HepG2 (cell line): ENCODE measurements at regions not wholly inside any gene's neighbourhood (a gene's known extent, or its start where the extent isn't known, plus 50 kb on each side); places are given as distances from the start of the nearest gene placed in this dataset.

ENCODE experiments used
- KAT2B ChIP-seq: fragments of 150-350 bp; IDR thresholded peaks from 2 replicates; pipeline ENCODE4 v1.6.1; 2014; ENCODE audit warnings: low read depth, low read length, borderline replicate concordance
- NPAS2 ChIP-seq: sonication (generic); formaldehyde crosslinking; IDR thresholded peaks from 2 replicates; pipeline ENCODE4 v1.8.0; 2022; ENCODE audit warnings: mild to moderate bottlenecking, missing genetic modification reagents, borderline replicate concordance
- RARA ChIP-seq: IDR thresholded peaks from 2 replicates; pipeline ENCODE4 v1.6.1; 2016; ENCODE audit warnings: missing genetic modification reagents, missing compliant biosample characterization
- RFX3 ChIP-seq: IDR thresholded peaks from 2 replicates; pipeline ENCODE4 v1.6.1; 2016; ENCODE audit warnings: missing biosample characterization, missing genetic modification reagents
- SRSF9 ChIP-seq: fragments of 200-400 bp; formaldehyde crosslinking; IDR thresholded peaks from 2 replicates; pipeline ENCODE4 v1.6.1; 2018; ENCODE audit warnings: borderline replicate concordance, mild to moderate bottlenecking, low read depth, low read length; ENCODE audit not compliant: insufficient read depth, poor library complexity, severe bottlenecking
- TAF15 ChIP-seq: fragments of 200-400 bp; formaldehyde crosslinking; IDR thresholded peaks from one replicate; pipeline ENCODE4 v1.6.1; 2018; ENCODE audit warnings: mild to moderate bottlenecking, low read depth, low read length; ENCODE audit not compliant: poor library complexity, severe bottlenecking
- ZNF383 ChIP-seq: sonication (generic); formaldehyde crosslinking; IDR thresholded peaks from 2 replicates; pipeline ENCODE4 v1.4.0; 2020; ENCODE audit warnings: missing genetic modification reagents, mild to moderate bottlenecking, borderline replicate concordance
- ZNF451 ChIP-seq: sonication (generic); formaldehyde crosslinking; IDR thresholded peaks from 2 replicates; pipeline ENCODE4 v1.5.0; 2020; ENCODE audit warnings: mild to moderate bottlenecking, missing genetic modification reagents
- TF ChIP-seq, protein P1 (sequence below): sonication (generic); formaldehyde crosslinking; IDR thresholded peaks from 2 replicates; pipeline ENCODE4 v1.5.1; 2020; ENCODE audit warnings: mild to moderate bottlenecking, missing genetic modification reagents, moderate library complexity
- TF ChIP-seq, protein P2 (sequence below), 2 experiments: sonication (generic) in 1 of 2; formaldehyde crosslinking in 1 of 2; IDR thresholded peaks; 2 replicates each; pipeline versions ENCODE4 v1.4.0 to v1.6.1; 2018 to 2020; ENCODE audit warnings: missing genetic modification reagents in 2 of 2, borderline replicate concordance in 1 of 2, low read depth in 1 of 2, mild to moderate bottlenecking in 1 of 2, missing biosample characterization in 1 of 2
- TF ChIP-seq, protein P3 (sequence below): sonication (generic); formaldehyde crosslinking; IDR thresholded peaks from 2 replicates; pipeline ENCODE4 v1.4.0; 2020; ENCODE audit warnings: missing genetic modification reagents
- TF ChIP-seq, protein P4 (sequence below): sonication (generic); formaldehyde crosslinking; IDR thresholded peaks from 2 replicates; pipeline ENCODE4 v1.8.1; 2023; ENCODE audit warnings: mild to moderate bottlenecking, missing genetic modification reagents
- TF ChIP-seq, protein P5 (sequence below): sonication (generic); formaldehyde crosslinking; conservative IDR thresholded peaks from 2 replicates; pipeline ENCODE4 v1.4.0; 2020; ENCODE audit warnings: mild to moderate bottlenecking, missing genetic modification reagents, moderate library complexity
- TF ChIP-seq, protein P6 (sequence below): sonication (generic); formaldehyde crosslinking; IDR thresholded peaks from 2 replicates; pipeline ENCODE4 v1.5.0; 2020; ENCODE audit warnings: missing genetic modification reagents

DNA sequence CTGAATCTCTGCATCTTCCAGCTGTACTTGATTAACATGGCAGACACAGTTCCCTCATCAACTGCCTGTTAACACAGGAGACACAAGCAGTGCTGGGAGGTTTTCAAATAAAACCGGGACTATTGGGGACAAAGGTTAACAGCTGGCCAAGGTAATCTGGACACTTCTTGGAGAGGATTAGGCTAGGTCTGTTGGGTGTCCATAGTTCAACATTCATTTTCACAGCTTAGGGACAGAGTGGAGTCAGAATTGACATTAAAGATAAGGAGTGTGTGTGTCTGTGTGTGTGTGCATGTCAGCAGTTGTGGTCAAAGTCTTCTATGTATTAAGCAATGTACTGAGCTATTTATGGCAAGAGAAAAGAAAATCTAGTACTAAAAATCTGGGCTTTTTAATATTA lies 216.2 kb downstream of the MED10 start (continued):
- TF ChIP-seq, protein P1, sequence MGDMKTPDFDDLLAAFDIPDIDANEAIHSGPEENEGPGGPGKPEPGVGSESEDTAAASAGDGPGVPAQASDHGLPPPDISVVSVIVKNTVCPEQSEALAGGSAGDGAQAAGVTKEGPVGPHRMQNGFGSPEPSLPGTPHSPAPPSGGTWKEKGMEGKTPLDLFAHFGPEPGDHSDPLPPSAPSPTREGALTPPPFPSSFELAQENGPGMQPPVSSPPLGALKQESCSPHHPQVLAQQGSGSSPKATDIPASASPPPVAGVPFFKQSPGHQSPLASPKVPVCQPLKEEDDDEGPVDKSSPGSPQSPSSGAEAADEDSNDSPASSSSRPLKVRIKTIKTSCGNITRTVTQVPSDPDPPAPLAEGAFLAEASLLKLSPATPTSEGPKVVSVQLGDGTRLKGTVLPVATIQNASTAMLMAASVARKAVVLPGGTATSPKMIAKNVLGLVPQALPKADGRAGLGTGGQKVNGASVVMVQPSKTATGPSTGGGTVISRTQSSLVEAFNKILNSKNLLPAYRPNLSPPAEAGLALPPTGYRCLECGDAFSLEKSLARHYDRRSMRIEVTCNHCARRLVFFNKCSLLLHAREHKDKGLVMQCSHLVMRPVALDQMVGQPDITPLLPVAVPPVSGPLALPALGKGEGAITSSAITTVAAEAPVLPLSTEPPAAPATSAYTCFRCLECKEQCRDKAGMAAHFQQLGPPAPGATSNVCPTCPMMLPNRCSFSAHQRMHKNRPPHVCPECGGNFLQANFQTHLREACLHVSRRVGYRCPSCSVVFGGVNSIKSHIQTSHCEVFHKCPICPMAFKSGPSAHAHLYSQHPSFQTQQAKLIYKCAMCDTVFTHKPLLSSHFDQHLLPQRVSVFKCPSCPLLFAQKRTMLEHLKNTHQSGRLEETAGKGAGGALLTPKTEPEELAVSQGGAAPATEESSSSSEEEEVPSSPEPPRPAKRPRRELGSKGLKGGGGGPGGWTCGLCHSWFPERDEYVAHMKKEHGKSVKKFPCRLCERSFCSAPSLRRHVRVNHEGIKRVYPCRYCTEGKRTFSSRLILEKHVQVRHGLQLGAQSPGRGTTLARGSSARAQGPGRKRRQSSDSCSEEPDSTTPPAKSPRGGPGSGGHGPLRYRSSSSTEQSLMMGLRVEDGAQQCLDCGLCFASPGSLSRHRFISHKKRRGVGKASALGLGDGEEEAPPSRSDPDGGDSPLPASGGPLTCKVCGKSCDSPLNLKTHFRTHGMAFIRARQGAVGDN (CRISPR knock-in tag) = no peak
- TF ChIP-seq NPAS2 (CRISPR knock-in tag) = no peak
- TF ChIP-seq, protein P2, sequence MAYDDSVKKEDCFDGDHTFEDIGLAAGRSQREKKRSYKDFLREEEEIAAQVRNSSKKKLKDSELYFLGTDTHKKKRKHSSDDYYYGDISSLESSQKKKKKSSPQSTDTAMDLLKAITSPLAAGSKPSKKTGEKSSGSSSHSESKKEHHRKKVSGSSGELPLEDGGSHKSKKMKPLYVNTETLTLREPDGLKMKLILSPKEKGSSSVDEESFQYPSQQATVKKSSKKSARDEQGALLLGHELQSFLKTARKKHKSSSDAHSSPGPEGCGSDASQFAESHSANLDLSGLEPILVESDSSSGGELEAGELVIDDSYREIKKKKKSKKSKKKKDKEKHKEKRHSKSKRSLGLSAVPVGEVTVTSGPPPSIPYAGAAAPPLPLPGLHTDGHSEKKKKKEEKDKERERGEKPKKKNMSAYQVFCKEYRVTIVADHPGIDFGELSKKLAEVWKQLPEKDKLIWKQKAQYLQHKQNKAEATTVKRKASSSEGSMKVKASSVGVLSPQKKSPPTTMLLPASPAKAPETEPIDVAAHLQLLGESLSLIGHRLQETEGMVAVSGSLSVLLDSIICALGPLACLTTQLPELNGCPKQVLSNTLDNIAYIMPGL (CRISPR knock-in tag; IDR thresholded peaks at IDR 0.05; ENCODE audit: borderline replicate concordance in 1 of 2, low read depth in 1 of 2) = no peak
- no peak for TF ChIP-seq SRSF9
- TF ChIP-seq ZNF451 (CRISPR knock-in tag) = no peak
- 0 out of 2 replicates have a peak, but pooled peaks have one; percentile 25 for TF ChIP-seq RARA (CRISPR knock-in tag)
- TF ChIP-seq RFX3 (CRISPR knock-in tag) = no peak
- TF ChIP-seq, protein P3, sequence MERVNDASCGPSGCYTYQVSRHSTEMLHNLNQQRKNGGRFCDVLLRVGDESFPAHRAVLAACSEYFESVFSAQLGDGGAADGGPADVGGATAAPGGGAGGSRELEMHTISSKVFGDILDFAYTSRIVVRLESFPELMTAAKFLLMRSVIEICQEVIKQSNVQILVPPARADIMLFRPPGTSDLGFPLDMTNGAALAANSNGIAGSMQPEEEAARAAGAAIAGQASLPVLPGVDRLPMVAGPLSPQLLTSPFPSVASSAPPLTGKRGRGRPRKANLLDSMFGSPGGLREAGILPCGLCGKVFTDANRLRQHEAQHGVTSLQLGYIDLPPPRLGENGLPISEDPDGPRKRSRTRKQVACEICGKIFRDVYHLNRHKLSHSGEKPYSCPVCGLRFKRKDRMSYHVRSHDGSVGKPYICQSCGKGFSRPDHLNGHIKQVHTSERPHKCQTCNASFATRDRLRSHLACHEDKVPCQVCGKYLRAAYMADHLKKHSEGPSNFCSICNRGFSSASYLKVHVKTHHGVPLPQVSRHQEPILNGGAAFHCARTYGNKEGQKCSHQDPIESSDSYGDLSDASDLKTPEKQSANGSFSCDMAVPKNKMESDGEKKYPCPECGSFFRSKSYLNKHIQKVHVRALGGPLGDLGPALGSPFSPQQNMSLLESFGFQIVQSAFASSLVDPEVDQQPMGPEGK (CRISPR knock-in tag) = no peak
- TF ChIP-seq, protein P4, sequence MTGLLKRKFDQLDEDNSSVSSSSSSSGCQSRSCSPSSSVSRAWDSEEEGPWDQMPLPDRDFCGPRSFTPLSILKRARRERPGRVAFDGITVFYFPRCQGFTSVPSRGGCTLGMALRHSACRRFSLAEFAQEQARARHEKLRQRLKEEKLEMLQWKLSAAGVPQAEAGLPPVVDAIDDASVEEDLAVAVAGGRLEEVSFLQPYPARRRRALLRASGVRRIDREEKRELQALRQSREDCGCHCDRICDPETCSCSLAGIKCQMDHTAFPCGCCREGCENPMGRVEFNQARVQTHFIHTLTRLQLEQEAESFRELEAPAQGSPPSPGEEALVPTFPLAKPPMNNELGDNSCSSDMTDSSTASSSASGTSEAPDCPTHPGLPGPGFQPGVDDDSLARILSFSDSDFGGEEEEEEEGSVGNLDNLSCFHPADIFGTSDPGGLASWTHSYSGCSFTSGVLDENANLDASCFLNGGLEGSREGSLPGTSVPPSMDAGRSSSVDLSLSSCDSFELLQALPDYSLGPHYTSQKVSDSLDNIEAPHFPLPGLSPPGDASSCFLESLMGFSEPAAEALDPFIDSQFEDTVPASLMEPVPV (CRISPR knock-in tag) = no peak
- TF ChIP-seq, protein P5, sequence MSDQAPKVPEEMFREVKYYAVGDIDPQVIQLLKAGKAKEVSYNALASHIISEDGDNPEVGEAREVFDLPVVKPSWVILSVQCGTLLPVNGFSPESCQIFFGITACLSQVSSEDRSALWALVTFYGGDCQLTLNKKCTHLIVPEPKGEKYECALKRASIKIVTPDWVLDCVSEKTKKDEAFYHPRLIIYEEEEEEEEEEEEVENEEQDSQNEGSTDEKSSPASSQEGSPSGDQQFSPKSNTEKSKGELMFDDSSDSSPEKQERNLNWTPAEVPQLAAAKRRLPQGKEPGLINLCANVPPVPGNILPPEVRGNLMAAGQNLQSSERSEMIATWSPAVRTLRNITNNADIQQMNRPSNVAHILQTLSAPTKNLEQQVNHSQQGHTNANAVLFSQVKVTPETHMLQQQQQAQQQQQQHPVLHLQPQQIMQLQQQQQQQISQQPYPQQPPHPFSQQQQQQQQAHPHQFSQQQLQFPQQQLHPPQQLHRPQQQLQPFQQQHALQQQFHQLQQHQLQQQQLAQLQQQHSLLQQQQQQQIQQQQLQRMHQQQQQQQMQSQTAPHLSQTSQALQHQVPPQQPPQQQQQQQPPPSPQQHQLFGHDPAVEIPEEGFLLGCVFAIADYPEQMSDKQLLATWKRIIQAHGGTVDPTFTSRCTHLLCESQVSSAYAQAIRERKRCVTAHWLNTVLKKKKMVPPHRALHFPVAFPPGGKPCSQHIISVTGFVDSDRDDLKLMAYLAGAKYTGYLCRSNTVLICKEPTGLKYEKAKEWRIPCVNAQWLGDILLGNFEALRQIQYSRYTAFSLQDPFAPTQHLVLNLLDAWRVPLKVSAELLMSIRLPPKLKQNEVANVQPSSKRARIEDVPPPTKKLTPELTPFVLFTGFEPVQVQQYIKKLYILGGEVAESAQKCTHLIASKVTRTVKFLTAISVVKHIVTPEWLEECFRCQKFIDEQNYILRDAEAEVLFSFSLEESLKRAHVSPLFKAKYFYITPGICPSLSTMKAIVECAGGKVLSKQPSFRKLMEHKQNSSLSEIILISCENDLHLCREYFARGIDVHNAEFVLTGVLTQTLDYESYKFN (CRISPR knock-in tag) = peak; percentile 32; the same call in 1 of the 2 replicates
- TF ChIP-seq KAT2B = no peak
- TF ChIP-seq, protein P6, sequence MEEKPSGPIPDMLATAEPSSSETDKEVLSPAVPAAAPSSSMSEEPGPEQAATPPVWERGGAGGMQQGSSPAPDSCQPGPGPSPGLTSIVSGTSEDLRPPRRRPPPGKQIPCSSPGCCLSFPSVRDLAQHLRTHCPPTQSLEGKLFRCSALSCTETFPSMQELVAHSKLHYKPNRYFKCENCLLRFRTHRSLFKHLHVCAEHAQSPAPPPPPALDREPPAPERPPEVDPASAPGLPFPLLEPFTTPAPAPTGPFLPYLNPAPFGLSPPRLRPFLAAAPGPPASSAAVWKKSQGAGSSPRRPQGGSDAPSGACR = no peak
- no peak for TF ChIP-seq TAF15
- no peak for TF ChIP-seq ZNF383
